EH (cell line): ENCODE measurements at regions not wholly inside any gene's neighbourhood (a gene's known extent, or its start where the extent isn't known, plus 50 kb on each side); places are given as distances from the start of the nearest gene placed in this dataset.
A peak's percentile ranks its signal among the peaks of the same experiment; 100 is the strongest.
"Not testable (repeated sequence)": the region's sequence is repeated elsewhere in the genome, so short reads cannot be mapped to it uniquely, and the experiment has no call there.

Experiments used
- DNase-seq: peaks from one replicate; pipeline ENCODE4 v3.0.0-alpha.2; 2015; ENCODE audit warnings: low read depth

DNA sequence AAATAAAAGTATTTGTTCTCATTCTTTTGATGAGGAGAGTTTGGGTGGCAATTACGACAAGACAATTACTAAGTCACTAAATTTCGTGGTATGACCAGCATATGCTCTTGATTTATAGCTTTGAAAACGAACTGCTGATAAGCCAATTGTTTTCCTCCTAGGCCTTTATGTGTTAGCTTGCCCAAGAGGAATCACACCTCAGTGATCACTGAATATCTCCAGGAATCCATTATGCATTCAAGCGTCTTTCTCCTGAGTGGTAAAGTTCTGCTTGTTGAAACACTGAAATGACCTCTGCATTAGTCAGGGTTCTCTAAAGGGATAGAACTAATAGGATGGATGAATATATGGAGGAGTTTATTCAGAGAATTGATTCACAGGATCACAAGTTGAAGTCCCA lies 677.7 kb upstream of the MEF2C start:
- no peak for DNase-seq

DNA sequence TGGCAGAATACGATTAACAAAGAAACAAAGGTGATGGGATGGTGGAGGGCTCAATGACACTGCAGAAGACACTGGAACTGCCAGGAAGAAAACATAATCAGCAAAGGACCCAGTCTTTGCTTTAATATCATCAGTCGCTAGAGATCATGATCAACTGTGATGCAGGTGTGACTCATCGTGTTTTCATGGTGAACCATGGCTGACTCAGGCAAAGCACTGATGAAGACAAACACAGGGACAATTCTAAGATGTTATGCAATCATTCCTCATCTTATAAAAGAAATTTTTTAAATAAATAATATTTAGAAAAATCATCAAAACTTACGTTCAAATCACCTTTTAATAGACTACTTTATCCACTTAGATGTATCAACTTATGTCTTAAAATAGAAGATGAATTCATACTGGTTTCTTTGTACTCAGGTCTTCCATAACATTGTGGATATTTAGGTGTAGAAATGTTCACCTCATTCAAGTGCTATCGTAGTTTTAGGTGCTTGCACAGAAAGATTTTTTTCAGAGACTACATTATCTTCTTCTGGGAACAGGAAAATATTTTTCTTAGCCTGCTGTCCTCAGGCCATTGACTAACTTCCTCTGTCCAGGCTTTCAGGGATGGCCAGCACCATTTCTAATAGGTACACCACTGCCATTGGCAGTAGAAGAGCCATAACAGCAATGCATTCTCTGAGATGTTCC lies 673.4 kb upstream of the MEF2C start:
- peak; percentile 51 for DNase-seq

DNA sequence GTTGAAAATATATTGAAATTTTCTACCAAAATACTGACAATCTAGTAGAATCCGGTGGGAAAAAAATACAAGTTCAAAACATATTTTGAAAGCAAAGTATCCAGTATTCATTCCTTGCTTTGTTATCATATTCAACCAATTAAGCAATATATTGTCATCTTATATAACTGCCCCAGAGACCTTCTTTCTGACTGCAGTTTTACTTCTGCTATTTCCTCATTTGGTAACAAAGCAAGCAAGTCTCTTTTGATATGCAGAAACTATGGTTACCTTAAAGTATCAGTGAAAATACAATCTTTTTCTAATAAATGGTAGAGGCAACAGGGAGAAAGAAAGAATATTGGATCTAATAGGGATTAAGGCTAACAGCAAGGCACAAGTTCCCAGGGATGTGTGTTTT lies 663.7 kb upstream of the MEF2C start:
- DNase-seq = no peak

DNA sequence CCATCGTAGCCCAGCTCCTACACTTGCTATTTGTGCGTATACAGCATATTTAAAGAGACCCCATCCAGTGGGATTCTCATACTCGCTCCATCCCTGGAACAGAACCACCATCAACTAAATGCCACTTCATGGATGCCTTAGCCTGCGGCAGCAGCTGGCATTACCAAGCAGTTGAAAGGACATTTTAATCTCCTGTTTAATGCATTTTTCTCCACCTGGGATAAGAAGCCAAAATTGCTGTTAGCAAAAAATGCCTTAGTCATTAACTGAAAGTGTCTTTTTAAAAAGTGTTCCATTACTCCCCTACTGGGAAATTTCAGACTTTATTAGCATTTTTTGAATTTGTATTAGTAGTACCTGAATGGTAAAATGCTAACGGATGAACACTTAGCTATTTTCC lies 662.6 kb upstream of the MEF2C start:
- no peak for DNase-seq

DNA sequence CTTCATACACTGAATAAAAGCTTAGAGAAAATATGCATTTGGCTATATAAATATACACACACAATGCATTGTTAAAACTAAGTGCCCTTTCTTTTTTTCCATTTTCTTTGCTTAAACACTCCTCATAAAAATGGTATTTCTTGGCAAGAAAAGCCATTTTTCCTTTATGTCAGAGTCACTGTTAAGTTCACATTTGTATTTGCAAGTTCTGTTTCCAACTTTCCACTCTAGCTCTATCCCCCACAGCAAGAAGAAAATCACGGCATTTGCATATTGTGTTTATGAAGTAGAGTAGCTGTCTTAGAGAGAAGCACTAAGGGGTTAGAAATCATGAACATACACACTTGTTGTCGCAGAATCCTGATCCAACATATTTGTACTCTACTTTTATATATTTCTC lies 662.1 kb upstream of the MEF2C start:
- DNase-seq = no peak

DNA sequence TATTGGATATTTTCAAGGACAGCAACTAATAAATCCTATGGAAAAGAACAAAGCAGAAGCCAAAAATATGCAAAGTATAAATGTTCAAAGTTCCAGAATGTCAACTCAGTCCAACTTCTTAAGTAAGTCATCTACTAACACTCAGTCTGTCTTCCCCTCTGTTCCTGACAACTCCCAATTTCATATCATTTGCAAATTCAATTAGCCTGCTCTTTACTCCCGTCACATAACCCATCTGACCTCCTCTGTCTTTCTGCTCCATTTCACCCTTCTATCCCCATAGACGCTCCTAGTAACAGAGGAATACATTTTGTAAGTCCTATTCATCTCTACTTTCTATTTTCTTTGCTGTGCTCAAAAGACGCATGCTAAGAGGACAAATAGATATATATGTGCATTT lies 659.8 kb upstream of the MEF2C start:
- no peak for DNase-seq

DNA sequence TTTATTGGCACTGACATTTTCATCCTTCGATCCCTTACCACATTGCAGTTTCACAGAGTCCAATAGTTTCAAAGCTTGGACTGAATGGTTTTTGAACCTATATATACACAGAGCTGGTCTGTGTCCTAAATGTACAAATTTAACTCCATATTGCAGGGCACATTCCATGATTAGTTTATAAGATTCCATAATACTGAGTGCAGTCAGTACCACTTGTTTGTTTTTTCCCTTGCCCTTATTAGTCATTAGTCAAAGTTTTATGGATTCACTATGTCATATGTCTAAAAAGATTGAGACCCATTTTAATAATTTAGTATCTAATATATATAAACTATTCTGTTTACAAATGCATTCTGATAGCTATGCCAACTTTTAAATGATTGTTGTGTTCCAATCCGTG lies 654.8 kb upstream of the MEF2C start:
- DNase-seq = no peak

DNA sequence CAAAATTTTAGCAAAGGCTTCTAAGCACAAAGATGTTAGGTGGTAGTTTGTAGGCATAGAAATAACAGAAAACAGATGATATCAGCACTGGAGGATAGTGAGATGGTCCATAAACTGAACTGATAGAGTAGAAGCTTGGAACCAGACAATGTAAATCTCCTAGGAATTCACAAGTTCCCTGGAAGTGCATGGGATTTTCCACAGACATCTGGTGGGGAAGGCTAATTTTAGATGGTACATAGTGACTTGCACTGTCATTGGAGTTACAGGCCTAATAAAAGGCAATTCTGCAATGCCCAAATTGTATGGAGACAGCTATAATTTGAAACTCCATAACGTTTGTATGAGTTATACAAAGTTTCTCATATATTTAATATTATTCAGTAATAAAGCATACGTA lies 653.0 kb upstream of the MEF2C start:
- DNase-seq = no peak

DNA sequence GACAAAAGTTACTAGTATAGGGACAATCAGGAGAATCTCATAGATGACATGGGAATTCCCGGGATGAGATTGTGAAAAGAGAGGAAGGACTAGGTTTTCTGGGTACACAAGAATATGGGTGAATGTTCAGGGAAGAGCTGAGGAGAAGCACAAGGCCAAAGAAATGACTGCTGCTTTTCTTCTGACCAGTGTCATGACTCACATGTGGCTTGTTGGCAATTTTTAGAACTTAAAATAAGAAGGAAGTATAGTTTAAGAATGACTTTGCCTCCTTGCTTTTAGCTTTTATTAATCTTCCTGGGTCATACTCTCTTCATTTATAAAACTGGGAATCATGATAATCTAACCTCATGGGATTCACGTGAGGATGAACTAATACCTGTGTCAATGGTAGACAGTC lies 652.4 kb upstream of the MEF2C start:
- no peak for DNase-seq

DNA sequence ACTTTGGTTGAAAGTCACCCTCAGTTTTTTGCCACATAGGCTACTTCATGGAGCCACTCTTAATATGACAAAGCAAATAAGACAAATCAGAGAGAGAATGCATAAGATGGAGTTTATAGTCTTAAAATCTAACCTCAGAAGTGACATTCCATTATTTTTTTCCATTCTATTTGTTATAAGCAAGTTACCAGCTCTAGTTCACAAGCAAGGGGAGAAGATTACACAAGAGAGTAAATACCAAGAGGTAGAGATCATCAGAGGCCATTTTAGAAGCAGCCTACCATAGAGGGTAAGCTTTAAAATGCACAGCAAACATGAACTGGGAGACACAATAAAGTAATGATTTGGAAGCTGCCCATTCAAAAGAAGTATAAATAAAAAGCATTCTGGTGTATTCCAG lies 651.3 kb upstream of the MEF2C start:
- DNase-seq = peak; percentile 1

DNA sequence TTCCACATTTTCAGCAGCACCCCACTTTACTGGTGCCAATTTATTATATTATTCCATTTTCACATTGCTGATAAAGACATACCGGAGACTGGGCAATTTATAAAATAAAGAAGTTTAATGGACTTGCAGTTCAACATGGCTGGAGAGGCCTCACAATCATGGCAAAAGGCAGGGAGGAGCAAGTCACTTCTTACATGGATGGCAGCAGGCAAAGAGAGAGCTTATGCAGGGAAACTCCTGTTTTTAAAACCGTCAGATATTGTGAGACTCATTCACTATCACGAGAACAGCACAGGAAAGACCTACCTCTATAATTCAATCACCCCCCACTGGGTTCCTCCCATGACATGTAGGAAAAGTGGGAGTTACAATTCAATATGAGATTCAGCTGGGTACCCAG lies 641.8 kb upstream of the MEF2C start:
- DNase-seq = no peak

DNA sequence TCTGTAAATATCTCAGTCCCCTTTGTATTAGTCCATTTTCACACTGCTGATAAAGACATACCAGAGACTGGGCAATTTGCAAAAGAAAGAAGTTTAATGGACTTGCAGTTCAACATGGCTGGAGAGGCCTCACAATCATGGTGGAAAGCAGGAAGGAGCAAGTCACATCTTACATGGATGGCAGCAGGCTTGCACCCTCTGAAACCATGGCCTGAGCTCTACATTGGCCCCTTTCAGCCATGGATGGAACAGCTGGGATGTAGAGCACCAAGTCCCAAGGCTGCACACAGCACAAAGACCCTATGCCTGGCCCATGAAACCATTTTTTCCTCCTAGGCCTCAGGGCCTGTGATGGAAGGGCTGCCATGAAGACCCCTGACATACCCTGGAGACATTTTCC lies 640.9 kb upstream of the MEF2C start:
- DNase-seq = not testable (repeated sequence)

DNA sequence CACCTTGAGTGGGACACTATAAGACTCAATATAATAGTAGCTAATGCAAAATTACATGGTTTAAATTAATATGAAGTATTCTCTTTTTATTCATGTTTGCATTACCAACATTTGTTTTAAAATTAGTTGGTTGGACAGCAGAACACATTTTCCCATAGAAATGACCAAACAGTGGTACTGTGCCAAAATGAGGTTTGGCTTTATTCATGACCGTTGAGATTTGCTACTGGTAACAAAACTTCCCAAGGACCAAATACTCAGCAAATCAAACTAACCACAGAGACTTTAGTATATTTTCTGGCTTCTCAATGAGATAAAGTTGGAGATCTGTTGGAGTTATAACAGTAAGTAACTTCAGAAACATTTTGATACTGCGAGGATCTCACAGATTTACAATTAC lies 637.8 kb upstream of the MEF2C start:
- no peak for DNase-seq

DNA sequence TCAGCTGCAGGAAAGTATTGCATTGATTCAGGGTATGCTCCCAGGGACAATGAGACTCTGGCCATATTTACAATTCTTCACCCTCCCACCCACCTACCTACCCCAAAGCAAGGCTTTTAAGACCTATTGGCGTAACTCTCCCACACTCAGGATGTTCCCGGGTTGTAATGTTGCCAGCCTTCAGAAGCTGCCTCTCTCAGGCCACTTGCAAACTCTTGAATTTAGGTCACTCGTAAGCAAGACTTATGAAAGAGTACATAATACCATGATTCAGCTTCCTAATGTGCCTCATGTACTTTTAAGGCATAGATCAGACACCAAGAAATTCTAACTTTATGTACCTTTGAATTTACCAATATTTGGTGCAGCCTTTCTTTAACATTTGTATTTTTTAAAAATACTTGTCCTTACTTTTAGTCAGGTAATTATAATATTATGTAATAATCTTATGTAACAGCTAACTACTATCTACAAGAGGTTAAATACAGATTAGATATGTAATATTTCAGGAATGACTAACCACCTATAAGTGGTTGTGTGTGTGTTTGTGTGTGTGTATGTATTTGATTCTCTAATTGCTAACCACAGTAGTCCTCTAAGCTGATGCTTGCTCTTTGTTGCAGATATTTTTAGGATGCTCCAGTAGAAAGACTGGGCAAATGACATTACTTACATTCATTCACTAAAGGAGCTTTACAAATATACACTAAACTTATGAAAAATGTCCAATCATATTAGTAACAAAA lies 630.5 kb upstream of the MEF2C start:
- DNase-seq = no peak

DNA sequence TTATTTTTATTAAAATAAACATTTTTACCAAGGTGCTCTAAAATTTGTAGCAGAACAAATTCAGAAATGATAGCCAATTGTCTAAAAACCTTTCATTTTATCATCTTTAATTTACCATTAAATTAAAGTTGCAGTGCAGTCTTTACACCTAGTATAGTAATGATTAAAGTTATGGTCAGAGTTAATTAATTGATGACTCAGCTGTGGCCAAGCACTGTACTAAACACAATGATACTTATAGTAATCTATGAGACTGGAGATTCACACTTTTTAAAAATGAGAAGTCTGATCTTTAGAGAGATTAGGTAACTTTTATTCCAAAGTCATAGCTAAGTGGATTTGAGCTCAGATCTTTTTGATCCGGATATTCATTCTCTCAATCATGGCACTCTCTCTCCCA lies 621.1 kb upstream of the MEF2C start:
- no peak for DNase-seq

DNA sequence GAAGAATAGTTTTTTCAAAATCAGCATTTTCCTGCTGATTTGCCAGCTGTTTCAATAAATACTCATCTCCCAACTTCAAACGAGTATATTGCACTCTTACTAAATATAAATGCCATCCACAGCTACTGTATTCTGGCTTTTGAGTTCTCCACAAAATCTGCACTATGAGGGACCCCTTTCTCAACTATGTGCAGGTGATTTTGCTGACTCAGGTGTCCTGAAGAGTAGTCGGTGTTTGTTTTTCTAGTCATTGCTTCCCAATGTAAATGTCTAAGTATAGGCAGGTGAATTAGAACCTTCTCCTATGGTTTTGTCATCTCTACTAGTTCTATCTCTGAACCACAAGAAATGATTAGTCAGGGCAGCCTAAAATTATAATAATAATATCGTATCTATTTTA lies 616.8 kb upstream of the MEF2C start:
- no peak for DNase-seq

DNA sequence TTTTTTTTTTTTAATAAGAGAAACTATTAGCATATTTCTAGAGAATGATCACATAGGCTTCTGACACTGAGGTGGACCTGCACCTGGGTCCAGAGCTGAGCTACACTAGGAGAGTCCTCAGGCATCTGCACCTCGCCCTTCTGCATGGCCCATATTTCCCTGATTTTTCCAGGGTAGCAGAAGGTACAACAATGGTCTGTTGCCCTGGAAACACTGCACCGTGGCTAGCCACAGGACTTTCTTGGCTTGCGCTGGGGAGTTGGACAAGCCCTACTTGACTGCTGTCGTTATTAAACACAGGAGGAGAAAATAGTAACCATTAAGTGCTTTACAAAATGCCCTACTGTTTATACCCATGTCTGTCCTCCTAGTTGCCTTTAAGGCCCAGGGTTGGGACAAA lies 615.7 kb upstream of the MEF2C start:
- no peak for DNase-seq

DNA sequence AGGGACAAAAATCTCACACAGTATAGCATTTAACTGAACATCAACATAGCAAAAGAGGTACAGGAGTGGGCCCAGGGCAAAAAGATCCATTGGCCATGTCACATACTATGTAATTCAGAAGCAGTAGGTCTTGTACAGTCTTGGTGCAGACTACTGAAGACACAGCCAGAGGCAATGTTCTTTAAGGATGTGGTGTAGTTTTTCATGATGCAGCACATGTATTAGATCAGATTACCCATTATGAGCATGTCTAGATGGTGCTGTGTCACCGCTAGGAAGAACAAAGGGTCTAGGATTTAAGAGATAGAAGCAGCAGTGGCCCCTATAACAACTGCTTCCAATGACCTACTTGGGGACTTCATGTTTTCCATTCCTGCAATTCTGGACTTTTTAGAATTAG lies 610.4 kb upstream of the MEF2C start:
- no peak for DNase-seq

DNA sequence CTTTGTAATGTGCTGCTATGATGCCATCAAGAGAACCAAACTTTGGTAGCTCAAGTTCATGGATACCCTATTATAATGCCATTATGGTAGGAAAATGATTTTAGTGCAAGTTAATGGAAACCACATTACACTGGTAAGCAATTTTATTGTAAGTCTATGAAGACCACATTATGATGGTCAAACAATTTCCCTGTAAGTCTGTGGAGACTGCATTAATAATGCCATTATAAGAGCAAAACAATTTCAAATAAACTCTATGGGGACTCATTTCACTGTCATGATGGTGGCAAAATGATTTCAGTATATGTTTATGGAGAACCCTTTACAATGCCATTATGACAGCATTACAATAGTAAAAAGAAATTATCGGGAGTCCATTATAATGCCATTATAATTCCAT lies 602.0 kb upstream of the MEF2C start:
- DNase-seq = no peak

DNA sequence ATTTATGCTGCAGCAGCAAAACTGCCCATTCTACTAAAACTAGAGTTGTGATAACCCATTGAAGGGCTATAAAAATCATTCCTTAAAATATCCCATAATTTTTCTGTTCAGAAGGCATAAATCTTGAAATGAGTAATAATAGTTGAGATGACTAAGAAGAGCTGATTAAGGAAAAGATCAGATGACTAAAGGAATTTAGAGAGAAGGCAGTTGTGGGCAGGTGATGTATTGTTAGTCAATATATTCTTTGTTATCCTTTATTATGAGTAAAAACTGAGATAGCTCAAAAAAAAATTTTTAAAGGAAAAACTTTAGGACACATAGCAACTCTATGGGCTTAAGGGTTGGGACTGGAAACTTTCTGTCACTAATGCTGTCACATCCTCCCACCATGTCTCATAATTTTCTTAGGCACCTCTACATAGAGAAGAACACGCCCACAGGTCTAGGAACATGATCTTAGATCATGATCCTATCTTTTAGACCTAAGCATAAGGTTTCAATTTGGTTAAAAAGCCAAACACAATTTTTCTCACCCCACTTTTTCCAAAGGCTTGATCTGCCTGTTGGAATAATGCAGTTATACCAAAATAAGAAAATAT lies 597.5 kb upstream of the MEF2C start:
- no peak for DNase-seq

DNA sequence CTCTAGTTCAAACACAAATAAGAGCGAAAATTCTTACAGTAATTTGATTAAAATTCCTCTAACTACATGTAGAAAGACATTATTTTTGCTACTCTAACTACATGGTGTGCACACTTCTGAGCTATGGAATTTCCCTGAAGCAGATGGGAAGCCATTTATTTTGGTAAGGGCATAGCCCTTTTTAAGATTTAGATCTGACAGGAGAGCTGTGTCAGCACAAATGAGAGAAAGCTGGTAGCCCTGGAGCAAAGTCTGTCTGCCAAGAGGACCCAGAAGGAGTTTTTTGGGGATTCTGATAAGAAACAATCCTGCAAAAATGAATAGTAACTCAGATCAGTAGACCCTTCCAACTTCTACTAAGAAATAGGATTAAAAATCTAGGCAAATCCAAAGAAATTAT lies 595.9 kb upstream of the MEF2C start:
- no peak for DNase-seq

DNA sequence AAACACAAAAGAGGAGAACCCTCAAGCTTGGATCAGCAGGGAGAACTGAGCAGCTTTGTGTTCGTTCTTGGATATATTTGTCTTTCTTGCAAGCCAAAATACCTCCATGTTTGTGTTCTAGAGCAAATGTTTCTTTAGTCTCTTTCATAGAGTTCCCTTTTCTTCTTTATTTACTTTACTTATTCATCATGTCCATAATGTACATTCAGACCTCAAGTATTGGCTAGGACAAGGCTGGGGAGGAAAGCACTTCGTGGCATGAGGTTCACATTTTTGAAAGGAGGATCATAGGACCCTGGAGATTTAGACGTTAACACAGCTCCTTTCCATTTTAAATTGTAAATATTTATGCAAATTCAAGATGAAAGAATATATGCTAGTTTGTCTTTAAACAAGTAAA lies 590.2 kb upstream of the MEF2C start:
- no peak for DNase-seq

DNA sequence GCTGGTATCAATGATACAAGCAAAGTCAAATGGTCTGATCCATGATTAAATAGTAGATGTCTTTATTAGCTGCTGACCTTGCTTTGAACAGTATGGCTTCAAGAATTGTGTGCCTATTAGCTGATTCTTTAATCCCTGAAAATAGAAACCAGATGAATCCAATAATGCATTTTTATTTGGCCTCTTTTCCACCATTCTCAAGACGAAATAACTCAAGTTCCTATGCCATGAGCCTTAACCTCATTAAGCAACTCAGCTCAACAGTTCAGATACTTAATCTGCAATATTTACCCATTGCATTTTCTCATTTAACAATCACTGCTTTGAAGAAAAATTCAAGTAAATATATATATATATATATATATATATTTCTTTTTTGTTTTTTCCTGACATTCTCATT lies 588.6 kb upstream of the MEF2C start:
- DNase-seq = no peak

DNA sequence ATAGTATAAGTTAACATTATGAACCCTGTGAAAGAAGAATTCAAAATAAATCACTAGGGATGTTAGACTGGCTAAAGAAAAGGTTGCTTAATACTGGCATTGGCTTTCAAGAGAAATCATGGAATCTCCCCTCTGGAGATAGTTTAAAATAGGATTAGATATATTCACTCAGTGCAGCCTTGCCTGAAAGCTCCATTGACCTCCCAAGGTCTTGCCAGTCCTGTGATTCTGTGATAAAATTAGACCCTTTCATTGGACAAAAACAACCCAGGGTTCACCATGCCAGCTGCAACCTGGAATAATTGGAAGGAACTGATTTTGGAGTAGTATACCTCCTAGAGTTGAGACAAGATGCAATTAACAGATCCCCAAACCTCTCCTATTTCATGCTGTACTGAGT lies 588.1 kb upstream of the MEF2C start:
- DNase-seq = no peak
